ENCODE measurements at regions not wholly inside any gene's neighbourhood (a gene's known extent, or its start where the extent isn't known, plus 50 kb on each side); places are given as distances from the start of the nearest gene placed in this dataset.

Small RNA genes lying in the stretch of these regions (small RNA-seq; reads per million reads assigned to genes)
- 0 reads per million in 4 donors for gene RNA5SP112
- 0 reads per million in 4 donors for gene RNU6-187P
- 0 to 0.15 (median 0) reads per million in 4 donors for gene RNU6ATAC14P

Data from stomach (tissue), 4 donors.